ENCODE measurements at regions not wholly inside any gene's neighbourhood (a gene's known extent, or its start where the extent isn't known, plus 50 kb on each side); places are given as distances from the start of the nearest gene placed in this dataset.

DNA sequence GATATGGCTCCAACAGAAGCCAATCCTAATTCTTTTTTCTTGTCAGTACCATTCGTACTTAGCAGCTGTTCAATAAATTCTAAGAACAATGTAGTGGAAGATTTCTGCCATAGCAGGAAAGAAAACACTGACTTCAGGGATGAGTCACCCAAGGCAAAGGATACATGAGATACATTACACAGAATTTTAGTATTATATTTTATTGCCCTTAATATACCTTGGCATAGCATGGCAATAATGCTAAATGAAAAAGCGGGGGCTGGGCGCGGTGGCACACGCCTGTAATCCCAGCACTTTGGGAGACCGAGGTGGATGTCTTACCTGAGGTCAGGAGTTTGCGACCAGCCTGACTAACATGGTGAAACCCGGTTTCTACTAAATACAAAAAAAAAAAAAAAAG is 619.1 kb upstream of the DAB2 start:
- TF ChIP-seq, protein P1, sequence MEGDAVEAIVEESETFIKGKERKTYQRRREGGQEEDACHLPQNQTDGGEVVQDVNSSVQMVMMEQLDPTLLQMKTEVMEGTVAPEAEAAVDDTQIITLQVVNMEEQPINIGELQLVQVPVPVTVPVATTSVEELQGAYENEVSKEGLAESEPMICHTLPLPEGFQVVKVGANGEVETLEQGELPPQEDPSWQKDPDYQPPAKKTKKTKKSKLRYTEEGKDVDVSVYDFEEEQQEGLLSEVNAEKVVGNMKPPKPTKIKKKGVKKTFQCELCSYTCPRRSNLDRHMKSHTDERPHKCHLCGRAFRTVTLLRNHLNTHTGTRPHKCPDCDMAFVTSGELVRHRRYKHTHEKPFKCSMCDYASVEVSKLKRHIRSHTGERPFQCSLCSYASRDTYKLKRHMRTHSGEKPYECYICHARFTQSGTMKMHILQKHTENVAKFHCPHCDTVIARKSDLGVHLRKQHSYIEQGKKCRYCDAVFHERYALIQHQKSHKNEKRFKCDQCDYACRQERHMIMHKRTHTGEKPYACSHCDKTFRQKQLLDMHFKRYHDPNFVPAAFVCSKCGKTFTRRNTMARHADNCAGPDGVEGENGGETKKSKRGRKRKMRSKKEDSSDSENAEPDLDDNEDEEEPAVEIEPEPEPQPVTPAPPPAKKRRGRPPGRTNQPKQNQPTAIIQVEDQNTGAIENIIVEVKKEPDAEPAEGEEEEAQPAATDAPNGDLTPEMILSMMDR (IDR thresholded peaks at IDR 0.05): no peak
- no peak for TF ChIP-seq POLR2A (IDR thresholded peaks at IDR 0.05)

Measured in heart left ventricle (tissue), 13 donors.